ENCODE measurements at regions not wholly inside any gene's neighbourhood (a gene's known extent, or its start where the extent isn't known, plus 50 kb on each side); places are given as distances from the start of the nearest gene placed in this dataset.

GRCh38 chr12:127555071-127555470 is 711.9 kb upstream of the TMEM132C start (continued):
- TF ChIP-seq NANOG (IDR thresholded peaks at IDR 0.05; ENCODE audit: insufficient read depth, low read depth, low read length, poor library complexity, severe bottlenecking) (no peak), NRF1 (IDR thresholded peaks at IDR 0.05; ENCODE audit: low read depth, low read length) (no peak), RFX5 (IDR thresholded peaks at IDR 0.05; ENCODE audit: borderline replicate concordance, low read depth, low read length) (no peak), POLR2AphosphoS5 (IDR thresholded peaks at IDR 0.05; ENCODE audit: low read depth, low read length) (no peak)
